Stimulated activated naive CD8-positive, alpha-beta T cell treated with anti-CD3 and anti-CD28 coated beads, Interleukin-15, Interleukin-2, amounts not matched to agents 100 ng/mL and 50 ng/mL, for 24 hours (primary cell): ENCODE measurements at regions not wholly inside any gene's neighbourhood (a gene's known extent, or its start where the extent isn't known, plus 50 kb on each side); places are given as distances from the start of the nearest gene placed in this dataset.

Experiments
- H3K27ac Mint-ChIP-seq: one replicate; pipeline ENCODE4 v1.8.0; 2021; ENCODE audit warnings: mild to moderate bottlenecking, mixed read lengths
- H3K27me3 Mint-ChIP-seq: one replicate; pipeline ENCODE4 v1.8.0; 2021; ENCODE audit warnings: mixed read lengths
- H3K36me3 Mint-ChIP-seq: one replicate; pipeline ENCODE4 v1.8.0; 2021; ENCODE audit warnings: low read depth, mixed read lengths
- H3K4me1 Mint-ChIP-seq: one replicate; pipeline ENCODE4 v1.8.0; 2021; ENCODE audit warnings: low read depth, mixed read lengths
- H3K4me3 Mint-ChIP-seq: one replicate; pipeline ENCODE4 v1.8.0; 2021; ENCODE audit warnings: mild to moderate bottlenecking, mixed read lengths
- H3K9me3 Mint-ChIP-seq: one replicate; pipeline ENCODE4 v1.8.0; 2021; ENCODE audit warnings: mixed read lengths

GRCh38 chr13:64847767-64848166 lies 2382.4 kb downstream of the PCDH9 start:
- no peaks in the 10 kb centered on the region for H3K4me1 Mint-ChIP-seq
- no peaks in the 10 kb centered on the region for H3K36me3 Mint-ChIP-seq
- no peaks in the 10 kb centered on the region for H3K27me3 Mint-ChIP-seq
- no peak overlapping the region for H3K27ac Mint-ChIP-seq
- no peak overlapping the region for H3K4me3 Mint-ChIP-seq
- peaks cover 5% of the 10 kb centered on the region for H3K9me3 Mint-ChIP-seq

- no peak overlapping the region for H3K27ac Mint-ChIP-seq
- no peaks in the 10 kb centered on the region for H3K4me1 Mint-ChIP-seq
- H3K36me3 Mint-ChIP-seq = no peaks in the 10 kb centered on the region
- no peak overlapping the region for H3K4me3 Mint-ChIP-seq
- peaks cover 3% of the 10 kb centered on the region for H3K9me3 Mint-ChIP-seq
- no peaks in the 10 kb centered on the region for H3K27me3 Mint-ChIP-seq
These were observed 2385.0 kb downstream of the PCDH9 start for GRCh38 chr13:64845110-64845509.

GRCh38 chr13:64819081-64819480 lies 2411.1 kb downstream of the PCDH9 start:
- no peaks in the 10 kb centered on the region for H3K27me3 Mint-ChIP-seq
- no peak overlapping the region for H3K4me3 Mint-ChIP-seq
- no peak overlapping the region for H3K27ac Mint-ChIP-seq
- H3K4me1 Mint-ChIP-seq = no peaks in the 10 kb centered on the region
- peaks cover 6% of the 10 kb centered on the region for H3K9me3 Mint-ChIP-seq
- no peaks in the 10 kb centered on the region for H3K36me3 Mint-ChIP-seq

GRCh38 chr13:64817691-64818090 lies 2412.4 kb downstream of the PCDH9 start:
- no peak overlapping the region for H3K27ac Mint-ChIP-seq

GRCh38 chr13:64810750-64811149 lies 2419.4 kb downstream of the PCDH9 start:
- Mint-ChIP-seq H3K9me3 (peaks cover 13% of the 10 kb centered on the region), H3K27me3 (no peaks in the 10 kb centered on the region), H3K4me3 (no peak overlapping the region), H3K4me1 (no peaks in the 10 kb centered on the region), H3K27ac (no peak overlapping the region), H3K36me3 (no peaks in the 10 kb centered on the region)

More at GRCh38 chr13:64817691-64818090, 2412.4 kb downstream of the PCDH9 start:
- H3K4me3 Mint-ChIP-seq = no peak overlapping the region
- peaks cover 6% of the 10 kb centered on the region for H3K9me3 Mint-ChIP-seq
- no peaks in the 10 kb centered on the region for H3K27me3 Mint-ChIP-seq
- no peaks in the 10 kb centered on the region for H3K4me1 Mint-ChIP-seq
- no peaks in the 10 kb centered on the region for H3K36me3 Mint-ChIP-seq

GRCh38 chr13:64808704-64809103 lies 2421.4 kb downstream of the PCDH9 start:
- H3K27me3 Mint-ChIP-seq = no peaks in the 10 kb centered on the region
- H3K9me3 Mint-ChIP-seq = peaks cover 13% of the 10 kb centered on the region
- H3K36me3 Mint-ChIP-seq = no peaks in the 10 kb centered on the region
- no peaks in the 10 kb centered on the region for H3K4me1 Mint-ChIP-seq
- H3K27ac Mint-ChIP-seq = no peak overlapping the region
- no peak overlapping the region for H3K4me3 Mint-ChIP-seq

- Mint-ChIP-seq H3K4me3 (no peak overlapping the region), H3K36me3 (no peaks in the 10 kb centered on the region), H3K4me1 (no peaks in the 10 kb centered on the region), H3K27ac (no peak overlapping the region), H3K9me3 (no peaks in the 10 kb centered on the region), H3K27me3 (no peaks in the 10 kb centered on the region)
These were observed 2428.4 kb downstream of the PCDH9 start for GRCh38 chr13:64801768-64802167.

- no peak overlapping the region for H3K4me3 Mint-ChIP-seq
- H3K27ac Mint-ChIP-seq = no peak overlapping the region
- no peaks in the 10 kb centered on the region for H3K4me1 Mint-ChIP-seq
- peaks cover 6% of the 10 kb centered on the region for H3K9me3 Mint-ChIP-seq
- H3K27me3 Mint-ChIP-seq = no peaks in the 10 kb centered on the region
- H3K36me3 Mint-ChIP-seq = no peaks in the 10 kb centered on the region
These were observed 2431.7 kb downstream of the PCDH9 start for GRCh38 chr13:64798422-64798821.

GRCh38 chr13:64793592-64793991 lies 2436.5 kb downstream of the PCDH9 start:
- peaks cover 32% of the 10 kb centered on the region for H3K9me3 Mint-ChIP-seq
- H3K36me3 Mint-ChIP-seq = no peaks in the 10 kb centered on the region
- H3K27me3 Mint-ChIP-seq = no peaks in the 10 kb centered on the region

GRCh38 chr13:64793131-64793530 lies 2437.0 kb downstream of the PCDH9 start:
- Mint-ChIP-seq H3K27me3 (no peaks in the 10 kb centered on the region), H3K36me3 (no peaks in the 10 kb centered on the region), H3K4me1 (no peaks in the 10 kb centered on the region), H3K4me3 (no peak overlapping the region), H3K27ac (no peak overlapping the region), H3K9me3 (peaks cover 32% of the 10 kb centered on the region)

More at GRCh38 chr13:64793592-64793991, 2436.5 kb downstream of the PCDH9 start:
- Mint-ChIP-seq H3K4me1 (no peaks in the 10 kb centered on the region), H3K4me3 (no peak overlapping the region), H3K27ac (no peak overlapping the region)

GRCh38 chr13:64791373-64791772 lies 2438.8 kb downstream of the PCDH9 start:
- Mint-ChIP-seq H3K9me3 (peaks cover 34% of the 10 kb centered on the region), H3K27me3 (no peaks in the 10 kb centered on the region), H3K27ac (no peak overlapping the region), H3K4me1 (no peaks in the 10 kb centered on the region), H3K4me3 (no peak overlapping the region), H3K36me3 (no peaks in the 10 kb centered on the region)

GRCh38 chr13:64782466-64782865 lies 2447.7 kb downstream of the PCDH9 start:
- Mint-ChIP-seq H3K4me1 (no peaks in the 10 kb centered on the region), H3K27me3 (no peaks in the 10 kb centered on the region), H3K27ac (no peak overlapping the region), H3K36me3 (no peaks in the 10 kb centered on the region), H3K4me3 (no peak overlapping the region), H3K9me3 (peaks cover 5% of the 10 kb centered on the region)

GRCh38 chr13:64778002-64778401 lies 2452.1 kb downstream of the PCDH9 start:
- no peaks in the 10 kb centered on the region for H3K27me3 Mint-ChIP-seq
- H3K4me1 Mint-ChIP-seq = no peaks in the 10 kb centered on the region
- H3K27ac Mint-ChIP-seq = no peak overlapping the region
- peaks cover 5% of the 10 kb centered on the region for H3K9me3 Mint-ChIP-seq
- H3K4me3 Mint-ChIP-seq = no peak overlapping the region
- no peaks in the 10 kb centered on the region for H3K36me3 Mint-ChIP-seq

GRCh38 chr13:64774915-64775314 lies 2455.2 kb downstream of the PCDH9 start:
- Mint-ChIP-seq H3K4me1 (no peaks in the 10 kb centered on the region), H3K4me3 (no peak overlapping the region), H3K27me3 (no peaks in the 10 kb centered on the region), H3K36me3 (no peaks in the 10 kb centered on the region), H3K9me3 (peaks cover 10% of the 10 kb centered on the region), H3K27ac (no peak overlapping the region)

GRCh38 chr13:64770743-64771142 lies 2459.4 kb downstream of the PCDH9 start:
- Mint-ChIP-seq H3K36me3 (no peaks in the 10 kb centered on the region), H3K4me3 (no peak overlapping the region), H3K9me3 (peaks cover 14% of the 10 kb centered on the region), H3K4me1 (no peaks in the 10 kb centered on the region), H3K27ac (no peak overlapping the region), H3K27me3 (no peaks in the 10 kb centered on the region)

- H3K27ac Mint-ChIP-seq = no peak overlapping the region
- peaks cover 13% of the 10 kb centered on the region for H3K9me3 Mint-ChIP-seq
- H3K4me1 Mint-ChIP-seq = no peaks in the 10 kb centered on the region
- H3K36me3 Mint-ChIP-seq = no peaks in the 10 kb centered on the region
- no peaks in the 10 kb centered on the region for H3K27me3 Mint-ChIP-seq
- H3K4me3 Mint-ChIP-seq = no peak overlapping the region
These were observed 2463.1 kb downstream of the PCDH9 start for GRCh38 chr13:64767054-64767453.
